Mesenteric fat pad (tissue), 1 donor: ENCODE measurements at regions not wholly inside any gene's neighbourhood (a gene's known extent, or its start where the extent isn't known, plus 50 kb on each side); places are given as distances from the start of the nearest gene placed in this dataset.
"Not testable (repeated sequence)": the region's sequence is repeated elsewhere in the genome, so short reads cannot be mapped to it uniquely, and the experiment has no call there.

ENCODE experiments used
- DNase-seq: peaks from one replicate; pipeline ENCODE4 v3.0.0-alpha.2; 2020; ENCODE audit warnings: low spot score
- donor health status: DM: yes; HTN: yes; CAD: no.

DNA sequence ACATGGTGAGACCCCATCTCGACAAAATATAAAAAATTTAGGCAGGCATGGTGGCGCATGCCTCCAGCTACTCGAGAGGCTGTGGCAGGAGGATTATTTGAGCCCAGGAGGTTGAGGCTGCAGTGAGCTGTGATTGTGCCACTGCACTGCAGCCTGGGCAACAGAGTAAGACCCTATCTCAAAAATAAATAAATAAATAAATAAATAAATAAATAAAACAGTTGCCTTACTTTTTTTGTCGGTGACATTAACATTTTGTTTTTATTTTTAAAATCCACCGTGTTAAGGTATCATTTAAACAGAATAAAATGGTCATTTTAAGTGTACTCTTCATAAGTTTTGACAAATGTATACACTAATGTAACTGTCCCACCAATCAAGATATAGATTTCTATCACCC is 57.0 kb downstream of the RASL11A start:
- no peak for DNase-seq

DNA sequence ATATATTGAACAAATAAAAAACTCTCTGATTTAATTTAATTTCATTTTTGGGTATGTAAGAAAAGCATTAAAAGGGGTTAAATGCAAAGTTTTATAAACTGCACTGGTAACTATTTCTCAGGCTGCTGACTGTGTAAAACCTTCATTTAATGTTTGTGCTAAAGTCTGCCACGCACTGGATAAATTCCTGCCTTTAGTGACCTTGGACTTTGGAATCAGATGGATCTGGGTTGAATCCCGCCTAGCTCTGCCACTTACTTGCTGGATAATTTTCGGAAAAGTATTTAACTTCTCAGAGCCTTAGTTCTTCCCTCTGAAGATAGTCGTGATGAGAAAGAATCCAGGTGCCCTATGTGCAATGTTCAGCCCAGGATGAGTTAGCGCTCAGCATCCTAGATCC is 58.6 kb downstream of the RASL11A start:
- no peak for DNase-seq

DNA sequence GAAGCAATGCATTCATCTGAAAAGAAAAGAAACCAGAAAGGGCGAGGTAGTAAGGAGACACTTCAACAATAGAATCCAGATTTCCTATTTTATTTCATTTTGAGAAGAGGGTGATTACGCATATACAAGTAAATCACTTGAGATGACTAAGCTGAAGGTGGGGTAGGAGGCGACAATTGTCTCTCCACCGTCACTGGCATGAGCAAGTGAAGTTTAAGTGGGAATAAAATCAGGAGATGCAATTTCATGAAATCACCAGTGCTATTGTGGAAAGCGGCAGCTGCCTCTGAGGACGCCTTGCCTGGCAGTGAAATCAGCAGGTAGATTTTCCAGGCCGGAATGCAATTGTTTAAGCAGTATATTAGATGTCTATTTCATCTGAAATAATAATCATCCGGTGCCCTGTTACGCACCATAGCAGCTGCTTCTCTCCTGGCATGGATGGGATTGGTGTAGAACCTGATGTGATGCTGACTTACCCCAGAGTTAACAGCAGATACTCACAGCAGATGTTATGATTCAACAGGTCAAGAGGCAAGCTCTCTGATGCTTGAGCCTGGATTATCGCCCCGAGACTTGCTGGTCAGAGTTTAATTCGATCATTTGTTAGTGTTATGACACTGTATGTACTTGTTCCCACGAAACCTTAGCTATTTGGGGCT is 64.3 kb downstream of the RASL11A start:
- DNase-seq: no peak

DNA sequence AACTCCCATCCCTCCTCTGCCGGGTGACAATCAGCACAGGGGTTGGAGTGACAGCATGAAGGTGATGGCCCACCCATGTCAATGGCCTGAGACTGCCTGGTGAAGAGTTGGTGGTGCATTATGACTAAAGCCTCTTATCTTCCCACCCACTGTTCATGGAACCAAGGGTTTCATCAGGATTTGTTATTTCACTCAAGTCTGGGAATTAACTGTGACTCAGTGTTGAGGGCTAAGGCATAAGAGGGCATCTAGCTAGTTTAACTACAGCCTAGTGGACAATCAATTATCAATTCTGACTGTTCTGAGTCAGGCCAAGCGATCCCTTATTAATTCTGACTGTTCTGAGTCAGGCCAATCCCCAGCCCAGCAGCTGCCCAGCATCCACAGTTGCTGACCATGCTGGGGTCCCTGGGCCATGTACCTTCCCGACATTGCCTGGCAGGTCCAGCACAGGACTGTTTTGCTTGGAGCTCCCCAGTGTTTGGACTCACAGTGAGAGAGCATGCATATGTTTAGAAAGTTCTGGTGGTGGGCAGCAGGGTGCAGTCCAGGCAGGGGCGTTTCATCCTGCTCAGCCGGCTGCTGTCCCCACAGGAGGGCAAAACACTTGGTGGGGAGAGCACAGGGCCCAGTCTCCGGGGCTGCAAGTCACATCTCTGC is 65.5 kb downstream of the RASL11A start:
- DNase-seq: no peak

DNA sequence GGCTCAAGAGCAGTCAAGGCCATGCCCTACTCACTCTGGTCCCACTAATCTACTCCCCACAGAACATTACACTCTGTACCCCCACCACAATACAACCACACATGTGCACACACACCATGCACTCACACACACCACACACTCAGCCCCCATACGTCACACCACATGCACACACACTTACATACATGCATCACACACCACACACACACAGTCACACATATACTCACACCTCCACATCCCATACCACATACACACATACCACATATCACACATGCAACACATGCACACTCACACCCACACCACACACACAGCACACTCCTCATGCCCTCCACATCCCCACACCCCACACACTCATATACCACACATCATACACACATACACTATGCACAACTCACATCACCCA is 67.6 kb downstream of the RASL11A start:
- DNase-seq: no peak

DNA sequence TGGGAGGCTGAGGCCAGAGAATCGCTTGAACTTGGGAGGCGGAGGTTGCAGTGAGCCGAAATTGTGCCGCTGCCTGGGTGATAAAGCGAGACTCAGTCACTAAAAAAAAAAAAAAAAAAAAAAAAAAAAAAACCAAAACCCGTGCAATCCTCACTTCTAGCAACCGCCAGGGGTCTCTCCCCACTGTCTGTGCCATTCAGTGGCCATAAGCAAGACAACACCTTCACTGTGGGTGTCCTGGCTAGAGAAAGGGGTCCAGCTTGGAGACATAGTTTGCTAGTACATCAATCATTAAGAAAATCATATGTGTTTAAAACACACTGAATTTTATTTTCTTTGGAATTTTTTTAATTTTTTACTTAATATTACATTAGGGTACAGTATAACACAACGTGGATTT is 68.2 kb downstream of the RASL11A start:
- DNase-seq: no peak

DNA sequence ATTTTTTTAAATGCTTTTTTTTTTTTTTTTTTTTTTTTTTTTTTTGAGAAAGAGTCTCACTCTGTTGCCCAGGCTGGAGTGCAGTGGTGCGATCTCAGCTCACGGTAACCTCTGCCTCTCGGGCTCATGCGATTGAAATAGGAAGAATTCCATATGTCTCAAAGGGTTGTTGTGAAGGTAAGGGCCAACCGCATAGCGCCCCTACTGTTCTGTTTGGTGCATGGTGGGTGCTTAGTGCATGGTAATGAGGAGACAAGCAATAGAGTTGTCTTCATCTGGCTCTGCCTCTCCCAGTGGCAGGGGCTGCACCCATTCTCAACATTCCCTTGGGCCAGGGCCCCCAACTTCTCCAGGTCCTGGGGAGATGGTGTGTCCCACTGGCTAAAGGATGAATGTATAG is 68.7 kb downstream of the RASL11A start:
- DNase-seq: no peak

DNA sequence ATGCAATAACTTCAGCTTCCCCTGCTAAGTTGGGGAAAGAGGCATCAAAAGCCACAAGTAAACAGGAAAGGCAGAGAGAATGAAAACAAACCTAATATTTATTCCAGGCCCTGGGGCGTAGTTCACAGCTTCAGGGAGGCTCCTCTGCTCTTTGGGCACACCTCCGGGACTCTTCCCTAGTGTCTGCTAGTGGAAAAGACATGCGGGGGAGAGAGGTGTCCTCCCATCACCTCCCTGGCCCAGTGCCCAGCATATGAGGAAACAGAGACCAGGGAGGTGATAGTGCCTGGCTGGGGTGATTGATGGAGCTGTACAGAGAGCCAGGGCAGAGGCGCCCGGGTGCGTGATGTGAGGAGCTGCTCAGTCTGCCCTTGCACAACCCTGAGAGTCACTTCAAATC is 71.0 kb downstream of the RASL11A start:
- DNase-seq: no peak

DNA sequence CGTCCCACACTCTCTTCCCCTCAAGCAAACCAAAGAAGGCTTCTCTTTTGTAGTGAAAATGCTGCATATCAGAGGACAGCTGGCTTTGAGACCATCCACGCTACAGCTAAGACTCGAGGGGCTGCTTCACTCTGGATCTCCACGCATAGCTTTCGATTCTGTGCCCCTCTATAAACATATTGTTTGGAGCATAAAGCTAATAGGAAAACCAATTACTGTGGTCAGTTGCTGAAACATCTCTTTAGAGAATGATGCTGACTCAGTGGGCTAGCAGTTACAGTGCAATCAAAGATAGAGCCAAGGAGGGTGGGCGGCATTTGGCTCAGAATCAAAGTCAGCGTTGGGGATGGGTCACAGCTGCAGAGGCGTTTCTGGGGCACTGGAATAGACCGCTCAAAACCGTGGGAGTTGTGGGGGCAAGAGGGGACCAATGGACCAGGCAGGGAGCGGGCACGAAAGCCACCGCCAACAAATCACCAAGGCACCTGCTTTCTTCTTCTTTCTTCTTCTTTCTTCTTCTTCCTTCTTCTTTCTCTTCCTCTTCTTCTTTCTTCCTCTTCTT is 76.7 kb downstream of the RASL11A start:
- no peak for DNase-seq

DNA sequence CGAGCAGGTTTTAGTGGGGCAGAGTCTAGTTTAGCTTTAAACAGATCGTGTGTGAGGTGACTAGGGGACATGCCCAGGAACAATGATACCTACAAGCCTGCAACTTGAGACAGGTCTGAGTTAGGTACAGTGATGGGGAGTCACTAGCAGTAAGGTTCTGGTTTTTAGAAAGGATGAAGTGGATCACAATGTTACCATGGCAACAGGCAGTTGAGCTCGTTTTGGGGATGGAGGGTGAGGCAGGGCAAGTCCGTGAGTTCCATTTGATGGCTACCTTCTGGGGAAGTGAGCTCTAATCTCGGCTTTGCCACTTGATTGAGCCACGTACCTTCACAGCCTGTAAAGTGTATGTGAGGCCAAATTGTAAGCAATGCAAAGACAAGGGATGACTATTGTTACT is 76.0 kb upstream of the GTF3A start:
- no peak for DNase-seq

DNA sequence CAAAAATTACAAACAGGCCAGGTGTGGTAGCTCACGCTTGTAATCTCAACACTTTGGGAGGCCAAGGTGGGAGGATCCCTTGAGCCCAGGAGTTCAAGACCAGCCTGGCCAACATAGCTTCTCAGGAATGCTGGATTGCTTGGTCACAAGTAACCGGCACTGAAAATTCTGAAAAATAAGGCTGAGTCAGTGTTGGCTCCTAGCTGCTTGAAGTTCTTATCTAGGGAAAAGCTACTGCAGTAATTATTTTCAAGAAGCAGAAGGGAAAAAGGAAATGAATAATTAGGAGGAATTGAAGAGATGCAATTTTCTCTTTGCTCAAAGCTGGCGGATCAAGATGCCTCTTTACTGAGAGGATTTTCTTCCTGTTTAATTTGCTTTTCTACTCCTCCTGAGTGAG is 75.0 kb upstream of the GTF3A start:
- no peak for DNase-seq

DNA sequence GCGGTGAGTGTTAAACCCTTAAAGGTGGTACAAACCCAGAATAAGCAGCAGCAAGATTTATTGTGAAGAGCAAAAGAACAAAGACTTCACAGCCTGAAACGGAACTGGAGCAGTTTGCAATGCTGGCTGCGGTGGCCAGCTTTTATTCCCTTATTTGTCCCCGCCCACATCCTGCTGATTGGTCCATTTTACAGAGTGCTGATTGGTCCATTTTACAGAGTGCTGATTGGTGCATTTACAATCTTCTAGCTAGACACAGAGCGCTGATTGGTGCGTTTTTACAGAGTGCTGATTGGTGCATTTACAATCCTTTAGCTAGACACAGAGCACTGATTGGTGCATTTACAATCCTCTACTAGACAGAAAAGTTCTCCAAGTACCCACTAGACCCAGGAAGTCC is 73.6 kb upstream of the GTF3A start:
- DNase-seq: not testable (repeated sequence)

DNA sequence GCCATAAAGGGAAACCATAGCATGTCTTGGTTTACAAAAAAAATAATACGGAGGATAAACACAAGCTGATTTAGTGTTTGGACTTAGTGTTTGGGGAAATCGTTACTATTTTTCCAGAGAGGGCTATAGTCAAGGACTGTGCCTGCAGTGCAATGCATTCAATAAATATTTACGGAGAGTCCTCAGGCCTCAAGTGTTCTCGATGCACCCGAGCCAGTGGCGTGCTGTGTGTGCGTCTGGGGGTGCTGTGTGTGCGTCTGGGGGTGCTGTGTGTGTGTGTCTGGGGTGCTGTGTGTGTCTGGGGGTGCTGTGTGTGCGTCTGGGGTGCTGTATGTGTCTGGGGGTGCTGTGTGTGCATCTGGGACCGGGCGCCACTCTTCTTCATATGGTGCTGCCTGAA is 71.7 kb upstream of the GTF3A start:
- no peak for DNase-seq

DNA sequence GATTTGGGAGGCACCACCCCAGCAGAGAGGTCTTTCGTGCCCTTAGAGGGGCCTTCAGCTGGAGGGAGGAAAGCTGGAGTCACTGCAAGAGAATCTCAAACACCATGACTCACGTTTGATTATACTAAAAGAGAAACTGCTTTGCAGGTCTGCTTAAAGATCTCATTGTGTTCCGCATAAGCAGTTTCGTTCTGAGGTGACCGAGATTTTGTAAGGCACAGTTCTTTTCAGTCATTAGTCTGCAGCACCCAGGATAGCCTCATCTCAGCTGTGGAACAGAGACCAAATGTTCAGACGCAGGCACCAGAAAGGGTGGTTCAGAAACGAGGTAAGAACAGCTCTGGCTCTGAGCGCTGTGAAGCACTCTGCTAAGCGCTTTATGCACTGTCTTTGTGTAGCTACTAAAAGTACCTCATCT is 71.2 kb upstream of the GTF3A start:
- DNase-seq: no peak

DNA sequence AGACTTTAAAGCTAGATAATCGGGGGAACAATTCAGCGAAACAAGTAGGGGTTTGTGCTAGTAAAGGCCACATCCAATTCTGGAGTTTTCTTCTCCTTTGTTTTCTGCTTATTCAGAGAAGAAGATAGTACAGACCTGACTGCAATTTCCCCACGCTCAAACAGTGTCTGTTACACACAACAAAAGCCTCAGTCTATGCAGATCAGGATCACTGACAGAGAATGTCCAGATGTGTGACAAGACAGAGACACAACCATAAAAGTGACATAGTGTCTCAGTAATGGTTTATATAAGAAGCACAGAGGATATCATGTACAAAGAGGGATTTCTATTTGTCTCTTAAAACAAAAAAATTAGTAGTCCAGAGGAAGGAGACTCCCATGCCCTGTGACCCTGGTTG is 70.7 kb upstream of the GTF3A start:
- DNase-seq: no peak

DNA sequence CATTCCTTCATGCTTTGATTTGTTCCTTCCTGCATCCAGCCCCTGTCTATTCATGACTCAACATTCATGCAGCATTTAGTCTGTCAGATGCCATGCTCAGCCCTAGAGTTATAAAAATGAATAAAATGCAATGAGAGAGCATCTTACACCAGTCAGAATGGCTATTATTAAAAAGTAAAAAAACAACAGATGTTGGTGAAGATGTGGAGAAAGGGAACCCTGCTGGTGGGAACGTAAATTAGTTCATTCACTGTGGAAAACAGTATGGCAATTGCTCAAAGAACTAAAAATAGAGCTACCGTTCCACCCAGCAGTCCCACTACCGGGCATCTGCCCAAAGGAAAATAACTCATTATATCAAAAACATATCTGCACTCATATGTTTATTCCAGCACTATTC is 70.0 kb upstream of the GTF3A start:
- DNase-seq: no peak

DNA sequence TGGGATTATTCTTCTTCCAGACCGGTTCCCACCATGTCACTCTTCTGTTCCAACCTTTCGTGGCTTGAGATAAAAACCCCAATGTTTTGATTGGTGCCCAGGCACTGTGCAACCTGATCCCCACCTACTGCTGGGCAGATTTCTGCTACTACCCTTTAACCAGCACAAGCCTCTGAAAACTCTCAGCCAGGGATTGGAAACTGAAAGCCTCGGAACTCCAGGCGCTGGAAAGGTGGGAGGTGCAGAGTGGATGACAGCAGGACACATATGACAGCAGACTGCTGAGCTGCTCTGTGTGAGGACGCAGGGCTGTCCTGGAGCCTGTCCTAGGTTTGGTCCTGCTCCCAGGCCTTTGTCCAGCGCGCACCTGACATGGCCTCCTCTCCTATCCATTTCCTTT is 68.5 kb upstream of the GTF3A start:
- no peak for DNase-seq

DNA sequence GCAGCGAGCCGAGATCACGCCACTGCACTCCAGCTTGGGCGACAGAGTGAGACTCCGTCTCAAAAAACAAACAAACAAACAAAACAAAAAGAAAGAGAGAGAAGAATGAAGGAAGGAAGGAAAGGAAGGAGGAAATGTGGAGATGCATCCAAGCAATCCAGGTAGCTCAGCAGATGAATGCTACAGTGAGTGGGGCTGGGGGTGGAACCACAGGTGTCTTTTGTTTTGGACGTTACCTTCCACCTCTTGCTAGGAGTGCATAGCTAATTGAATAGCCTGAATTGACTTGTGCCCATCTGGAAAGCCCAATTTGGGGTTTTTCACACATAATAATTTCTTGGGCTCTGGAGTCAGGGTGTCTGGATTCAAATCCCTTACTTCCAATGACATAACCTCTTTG is 66.0 kb upstream of the GTF3A start:
- DNase-seq: no peak

DNA sequence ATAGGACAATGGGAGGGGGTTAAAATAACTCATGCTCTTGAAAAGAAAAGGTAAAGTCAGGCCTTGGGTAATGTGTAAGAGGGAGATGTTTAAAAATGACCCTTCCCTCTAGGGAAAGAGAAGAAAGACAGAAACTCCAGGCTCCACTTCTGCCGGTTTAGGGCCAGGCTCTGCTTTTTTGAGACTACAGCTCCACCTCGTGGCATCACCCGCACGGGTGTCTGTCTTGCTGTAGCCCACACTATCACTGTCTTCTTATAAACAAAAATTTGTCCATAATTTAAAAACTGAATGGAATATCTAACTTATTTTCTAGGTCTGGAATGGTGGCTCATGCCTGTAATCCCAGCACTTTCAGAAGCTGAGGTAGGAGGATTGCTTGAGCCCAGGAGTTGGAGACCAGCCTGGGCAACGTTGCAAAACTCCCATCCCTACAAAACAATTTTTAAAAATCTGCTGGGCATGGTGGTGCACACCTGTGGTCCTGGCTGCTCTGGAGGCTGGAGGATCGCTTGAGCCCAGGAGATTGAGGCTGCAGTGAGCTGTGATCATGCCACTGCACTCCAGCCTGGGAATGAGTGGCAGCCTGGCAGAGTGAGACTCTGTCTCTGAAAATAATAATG is 65.1 kb upstream of the GTF3A start:
- no peak for DNase-seq

DNA sequence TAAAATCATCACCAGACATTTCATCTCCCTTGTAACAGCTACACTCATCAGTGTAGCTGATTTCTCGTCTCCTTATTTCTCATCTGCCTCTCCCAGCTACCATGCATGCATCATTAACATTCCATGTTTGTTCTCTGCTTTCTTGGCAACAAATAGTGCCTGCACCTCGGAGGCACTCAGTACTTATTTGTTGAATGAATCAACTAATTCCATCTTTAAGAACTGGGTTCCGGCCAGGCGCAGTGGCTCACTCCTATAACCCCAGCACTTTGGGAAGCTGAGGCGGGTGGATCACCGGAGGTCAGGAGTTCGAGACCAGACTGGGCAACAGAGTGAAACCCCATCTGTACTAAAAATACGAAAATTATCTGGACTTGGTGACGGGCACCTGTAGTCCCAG is 63.9 kb upstream of the GTF3A start:
- DNase-seq: no peak

DNA sequence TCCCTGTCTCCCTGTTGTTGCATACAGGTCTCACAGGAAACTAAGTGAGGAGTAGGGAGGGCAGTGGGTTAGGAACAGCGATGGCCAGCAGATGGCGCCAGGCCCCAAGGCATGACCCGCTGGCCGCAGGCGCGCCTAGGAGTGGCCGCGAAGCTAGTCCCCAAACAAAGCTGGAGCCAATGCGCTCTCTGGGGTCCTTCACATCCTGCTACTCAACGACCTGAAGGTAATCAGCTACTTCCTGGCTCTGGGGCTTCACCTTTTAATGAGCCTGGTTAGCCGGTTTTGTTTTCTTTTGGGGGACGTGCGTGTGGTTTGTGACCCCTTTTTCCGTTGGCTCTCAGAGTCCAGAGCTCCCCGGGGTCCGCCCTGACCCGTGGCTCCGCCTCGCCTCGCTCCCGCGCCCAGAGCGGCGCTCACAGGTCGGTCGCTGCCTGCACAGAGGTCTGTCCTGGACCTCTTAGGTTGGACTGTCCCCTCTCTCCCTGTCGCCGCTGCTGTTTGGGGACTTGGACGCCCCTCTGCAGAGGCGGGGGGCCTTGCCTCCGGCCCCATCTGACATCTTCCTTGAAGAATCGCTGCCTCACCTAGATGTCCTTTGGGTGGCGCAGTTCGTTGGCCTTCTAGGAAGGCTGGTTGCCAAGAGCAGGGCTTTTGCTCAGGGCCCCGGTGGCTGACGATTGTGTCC is 62.2 kb upstream of the GTF3A start:
- peak; percentile 93 for DNase-seq

DNA sequence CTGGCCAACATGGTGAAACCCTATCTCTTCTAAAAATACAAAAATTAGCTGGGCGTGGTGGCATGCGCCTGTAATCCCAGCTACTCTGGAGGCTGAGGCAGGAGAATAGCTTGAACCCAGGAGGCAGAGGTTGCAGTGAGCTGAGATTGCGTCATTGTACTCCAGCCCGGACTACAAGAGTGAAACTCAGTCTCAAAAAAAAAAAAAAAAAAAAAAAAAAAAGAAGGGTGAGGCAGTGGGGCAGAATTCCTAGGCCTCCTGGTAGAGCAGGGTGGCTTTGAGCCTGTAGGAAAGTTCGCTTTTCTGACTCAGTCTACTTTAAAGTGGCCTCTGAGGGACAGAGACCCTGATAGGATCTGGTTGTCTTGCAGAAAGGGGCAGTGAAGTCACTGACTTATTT is 60.8 kb upstream of the GTF3A start:
- DNase-seq: not testable (repeated sequence)
